A172 (cell line): ENCODE measurements at regions not wholly inside any gene's neighbourhood (a gene's known extent, or its start where the extent isn't known, plus 50 kb on each side); places are given as distances from the start of the nearest gene placed in this dataset.
"Not testable (repeated sequence)": the region's sequence is repeated elsewhere in the genome, so short reads cannot be mapped to it uniquely, and the experiment has no call there.

ENCODE experiments used
- DNase-seq: peaks from one replicate; pipeline ENCODE4 v3.0.0-alpha.2; 2015; ENCODE audit warnings: low spot score

- DNase-seq: no peak
These were observed 153.2 kb upstream of the MYT1L start for GRCh38 chr2:2484301-2484700.

- DNase-seq: no peak
These were observed 151.8 kb upstream of the MYT1L start for GRCh38 chr2:2482851-2483250.

- no peak for DNase-seq
These were observed 141.8 kb upstream of the MYT1L start for GRCh38 chr2:2472881-2473280.

- DNase-seq: no peak
These were observed 141.0 kb upstream of the MYT1L start for GRCh38 chr2:2472044-2472443.

- DNase-seq: no peak
These were observed 135.5 kb upstream of the MYT1L start for GRCh38 chr2:2466534-2466933.

- no peak for DNase-seq
These were observed 133.6 kb upstream of the MYT1L start for GRCh38 chr2:2464643-2465042.

GRCh38 chr2:2464094-2464493 is 133.0 kb upstream of the MYT1L start:
- peak; percentile 7 for DNase-seq

GRCh38 chr2:2456721-2457120 is 125.6 kb upstream of the MYT1L start:
- DNase-seq: no peak

GRCh38 chr2:2455151-2455550 is 124.1 kb upstream of the MYT1L start:
- DNase-seq: no peak

GRCh38 chr2:2452961-2453360 is 121.9 kb upstream of the MYT1L start:
- DNase-seq: no peak

- DNase-seq: not testable (repeated sequence)
These were observed 120.2 kb upstream of the MYT1L start for GRCh38 chr2:2451275-2451674.

- DNase-seq: no peak
These were observed 117.1 kb upstream of the MYT1L start for GRCh38 chr2:2448178-2448577.

- no peak for DNase-seq
These were observed 91.5 kb upstream of the MYT1L start for GRCh38 chr2:2422621-2423020.

- no peak for DNase-seq
These were observed 82.5 kb upstream of the MYT1L start for GRCh38 chr2:2413525-2413924.

- DNase-seq: no peak
These were observed 79.9 kb upstream of the MYT1L start for GRCh38 chr2:2410987-2411386.

GRCh38 chr2:2409481-2409880 is 78.4 kb upstream of the MYT1L start:
- DNase-seq: no peak

GRCh38 chr2:2405780-2406179 is 74.7 kb upstream of the MYT1L start:
- DNase-seq: no peak

GRCh38 chr2:2400286-2401038 is 69.4 kb upstream of the MYT1L start:
- no peak for DNase-seq

- no peak for DNase-seq
These were observed 68.3 kb upstream of the MYT1L start for GRCh38 chr2:2399396-2399795.

- DNase-seq: no peak
These were observed 61.3 kb upstream of the MYT1L start for GRCh38 chr2:2392332-2392731.

GRCh38 chr2:2389215-2389614 is 58.1 kb upstream of the MYT1L start:
- DNase-seq: no peak
